T-helper 1 cell treated with Interleukin-12 subunit alpha and Interleukin-12 subunit beta and Interleukin-4 antibody, amounts not matched to agents 30 μg/mL and 1 μg/mL, for 36 hours (primary cell): ENCODE measurements at regions not wholly inside any gene's neighbourhood (a gene's known extent, or its start where the extent isn't known, plus 50 kb on each side); places are given as distances from the start of the nearest gene placed in this dataset.

Experiments used
- H3K27ac Mint-ChIP-seq: one replicate; pipeline ENCODE4 v1.8.0; 2021; ENCODE audit warnings: mild to moderate bottlenecking, mixed read lengths
- H3K27me3 Mint-ChIP-seq: one replicate; pipeline ENCODE4 v1.8.0; 2021; ENCODE audit warnings: low read depth, mixed read lengths
- H3K36me3 Mint-ChIP-seq: one replicate; pipeline ENCODE4 v1.8.0; 2021; ENCODE audit warnings: low read depth, mixed read lengths
- H3K4me1 Mint-ChIP-seq: one replicate; pipeline ENCODE4 v1.8.0; 2021; ENCODE audit warnings: low read depth, mixed read lengths
- H3K4me3 Mint-ChIP-seq: one replicate; pipeline ENCODE4 v1.8.0; 2021; ENCODE audit warnings: mild to moderate bottlenecking, moderate library complexity, mixed read lengths
- H3K9me3 Mint-ChIP-seq: one replicate; pipeline ENCODE4 v1.8.0; 2021; ENCODE audit warnings: mixed read lengths

- Mint-ChIP-seq H3K27ac (no peak overlapping the region), H3K4me3 (no peak overlapping the region), H3K9me3 (no peaks in the 10 kb centered on the region), H3K36me3 (no peaks in the 10 kb centered on the region), H3K4me1 (peaks cover 8% of the 10 kb centered on the region), H3K27me3 (peaks cover 9% of the 10 kb centered on the region)
Observed at GRCh38 chr6:14676977-14677781, 559.6 kb downstream of the CD83 start.

GRCh38 chr6:14681699-14682487 lies 564.0 kb upstream of the JARID2 start:
- H3K27ac Mint-ChIP-seq = no peak overlapping the region
- H3K4me1 Mint-ChIP-seq = peaks cover 2% of the 10 kb centered on the region
- no peaks in the 10 kb centered on the region for H3K9me3 Mint-ChIP-seq
- H3K4me3 Mint-ChIP-seq = no peak overlapping the region
- H3K36me3 Mint-ChIP-seq = no peaks in the 10 kb centered on the region
- H3K27me3 Mint-ChIP-seq = peaks cover 3% of the 10 kb centered on the region

DNA sequence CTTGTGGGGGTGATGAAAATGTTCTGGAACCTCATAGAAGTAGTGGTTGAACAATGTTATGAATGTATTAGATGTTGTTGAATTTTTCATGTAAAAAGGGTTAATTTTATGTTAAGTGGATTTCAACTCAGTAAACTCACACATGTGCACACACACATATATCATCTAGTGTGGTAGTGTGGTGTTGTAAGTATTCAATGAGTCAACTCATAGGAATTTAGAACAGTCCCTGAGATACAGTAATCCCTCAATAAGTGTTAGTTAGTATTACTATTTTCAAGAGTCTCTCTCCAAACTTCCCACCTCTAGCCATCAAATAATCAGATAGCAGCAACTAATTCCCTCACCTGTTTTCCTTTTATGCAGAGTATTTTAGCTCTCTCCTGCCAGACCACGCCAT lies 563.1 kb upstream of the JARID2 start:
- no peak overlapping the region for H3K4me3 Mint-ChIP-seq
- H3K9me3 Mint-ChIP-seq = no peaks in the 10 kb centered on the region
- peaks cover 2% of the 10 kb centered on the region for H3K4me1 Mint-ChIP-seq
- no peaks in the 10 kb centered on the region for H3K36me3 Mint-ChIP-seq
- H3K27me3 Mint-ChIP-seq = no peaks in the 10 kb centered on the region
- H3K27ac Mint-ChIP-seq = no peak overlapping the region

- H3K9me3 Mint-ChIP-seq = no peaks in the 10 kb centered on the region
- H3K4me1 Mint-ChIP-seq = no peaks in the 10 kb centered on the region
- no peak overlapping the region for H3K4me3 Mint-ChIP-seq
- no peak overlapping the region for H3K27ac Mint-ChIP-seq
- no peaks in the 10 kb centered on the region for H3K36me3 Mint-ChIP-seq
- no peaks in the 10 kb centered on the region for H3K27me3 Mint-ChIP-seq
Observed at GRCh38 chr6:14689639-14690038, 556.2 kb upstream of the JARID2 start.

GRCh38 chr6:14690120-14691056 lies 555.5 kb upstream of the JARID2 start:
- Mint-ChIP-seq H3K4me3 (no peak overlapping the region), H3K4me1 (no peaks in the 10 kb centered on the region), H3K27ac (no peak overlapping the region), H3K27me3 (no peaks in the 10 kb centered on the region), H3K9me3 (no peaks in the 10 kb centered on the region), H3K36me3 (no peaks in the 10 kb centered on the region)

DNA sequence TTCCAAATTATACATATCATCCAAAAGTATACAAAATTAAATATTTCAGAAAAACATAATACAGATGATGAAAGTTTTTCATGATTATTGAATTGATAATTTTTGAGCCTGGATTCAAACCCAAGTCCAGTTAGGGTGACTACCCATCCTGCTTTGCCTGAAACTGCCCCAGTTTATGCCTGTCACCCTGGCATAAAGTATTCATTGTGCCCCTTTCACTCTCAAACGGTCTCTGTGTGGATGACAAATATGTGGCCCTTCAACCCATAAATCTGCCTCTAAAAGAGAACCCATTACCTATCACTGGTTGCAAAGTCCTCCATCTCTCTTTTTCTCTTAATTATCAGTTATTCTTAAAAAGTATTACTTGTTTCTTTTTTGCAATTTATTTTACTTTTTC lies 553.7 kb upstream of the JARID2 start:
- H3K4me1 Mint-ChIP-seq = no peaks in the 10 kb centered on the region
- H3K9me3 Mint-ChIP-seq = no peaks in the 10 kb centered on the region
- no peak overlapping the region for H3K4me3 Mint-ChIP-seq
- H3K27me3 Mint-ChIP-seq = peaks cover 4% of the 10 kb centered on the region
- no peak overlapping the region for H3K27ac Mint-ChIP-seq
- H3K36me3 Mint-ChIP-seq = no peaks in the 10 kb centered on the region

DNA sequence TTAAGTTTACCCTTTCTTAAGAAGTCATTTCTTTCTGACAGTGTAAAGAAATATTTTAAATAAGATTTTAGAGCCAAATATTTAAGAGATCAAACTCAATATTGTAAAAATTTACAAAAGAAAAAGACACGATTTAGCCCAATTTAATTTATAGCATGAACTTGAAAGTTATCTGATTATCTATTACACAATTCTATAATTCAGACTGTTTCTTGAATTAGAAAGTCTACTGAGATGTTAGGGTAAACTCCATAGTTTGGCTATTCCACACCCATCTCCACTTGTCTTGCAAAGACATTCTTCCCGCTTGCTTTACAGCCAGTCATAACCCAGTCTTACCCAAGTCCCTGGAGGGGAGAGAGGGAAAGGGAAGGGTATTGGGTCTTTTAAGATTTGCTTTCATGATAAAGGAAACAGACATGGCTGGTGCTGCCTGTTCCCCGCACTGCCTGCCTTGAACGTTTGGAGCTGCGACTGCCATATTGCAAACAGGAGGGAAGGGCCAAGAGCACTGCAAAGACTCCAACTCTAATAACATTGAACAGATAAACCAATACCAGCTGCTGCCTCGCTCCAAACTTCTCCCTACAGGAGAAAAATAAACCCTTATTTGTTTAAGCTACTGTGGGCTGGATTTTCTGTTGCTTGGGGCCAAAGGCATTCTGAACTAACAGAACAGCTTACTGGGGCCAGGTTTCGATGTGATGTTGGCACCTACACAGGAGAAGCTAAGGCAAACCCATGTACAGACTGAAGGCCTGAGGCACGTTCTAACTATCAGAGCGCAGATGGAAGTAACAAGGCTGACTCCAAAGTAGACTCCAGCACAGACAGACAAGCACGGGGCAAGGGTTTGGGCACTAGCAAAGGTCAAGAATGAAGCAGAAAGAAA lies 552.3 kb upstream of the JARID2 start:
- Mint-ChIP-seq H3K4me1 (no peaks in the 10 kb centered on the region), H3K27ac (no peak overlapping the region), H3K4me3 (no peak overlapping the region), H3K27me3 (peaks cover 4% of the 10 kb centered on the region), H3K9me3 (no peaks in the 10 kb centered on the region), H3K36me3 (no peaks in the 10 kb centered on the region)

- no peaks in the 10 kb centered on the region for H3K36me3 Mint-ChIP-seq
- H3K27ac Mint-ChIP-seq = no peak overlapping the region
- H3K9me3 Mint-ChIP-seq = peaks cover under 1% of the 10 kb centered on the region
- no peak overlapping the region for H3K4me3 Mint-ChIP-seq
- H3K27me3 Mint-ChIP-seq = peaks cover 4% of the 10 kb centered on the region
- H3K4me1 Mint-ChIP-seq = no peaks in the 10 kb centered on the region
Observed at GRCh38 chr6:14694308-14694707, 551.6 kb upstream of the JARID2 start.

- Mint-ChIP-seq H3K27me3 (peaks cover 4% of the 10 kb centered on the region), H3K4me3 (no peak overlapping the region), H3K27ac (no peak overlapping the region), H3K9me3 (peaks cover 14% of the 10 kb centered on the region), H3K36me3 (no peaks in the 10 kb centered on the region), H3K4me1 (no peaks in the 10 kb centered on the region)
Observed at GRCh38 chr6:14695579-14695978, 550.3 kb upstream of the JARID2 start.

- Mint-ChIP-seq H3K36me3 (no peaks in the 10 kb centered on the region), H3K27me3 (peaks cover 4% of the 10 kb centered on the region), H3K9me3 (peaks cover 19% of the 10 kb centered on the region), H3K27ac (no peak overlapping the region), H3K4me3 (no peak overlapping the region), H3K4me1 (no peaks in the 10 kb centered on the region)
Observed at GRCh38 chr6:14696367-14696766, 549.5 kb upstream of the JARID2 start.

DNA sequence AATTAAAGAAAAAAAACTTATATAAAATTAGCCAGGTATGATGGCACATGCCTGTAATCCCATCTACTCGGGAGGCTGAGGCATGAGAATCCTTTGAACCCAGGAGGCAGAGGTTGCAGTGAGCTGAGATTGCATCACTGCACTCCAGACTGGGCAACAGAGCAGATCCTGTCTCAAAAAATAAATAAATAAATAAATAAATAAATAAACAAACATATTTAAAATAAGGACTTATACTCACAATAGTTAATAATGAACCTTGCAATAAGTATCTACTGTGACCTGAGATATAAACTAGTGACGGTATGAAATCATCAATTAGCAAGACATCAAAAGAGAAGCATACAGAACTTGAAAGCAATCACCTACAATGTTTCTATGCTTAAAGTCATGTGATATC lies 548.4 kb upstream of the JARID2 start:
- Mint-ChIP-seq H3K4me1 (no peaks in the 10 kb centered on the region), H3K27me3 (peaks cover 4% of the 10 kb centered on the region), H3K4me3 (no peak overlapping the region), H3K27ac (no peak overlapping the region), H3K9me3 (peaks cover 19% of the 10 kb centered on the region), H3K36me3 (no peaks in the 10 kb centered on the region)

GRCh38 chr6:14699803-14700601 lies 545.9 kb upstream of the JARID2 start:
- no peak overlapping the region for H3K4me3 Mint-ChIP-seq
- peaks cover 8% of the 10 kb centered on the region for H3K27me3 Mint-ChIP-seq
- peaks cover 2% of the 10 kb centered on the region for H3K36me3 Mint-ChIP-seq
- H3K4me1 Mint-ChIP-seq = no peaks in the 10 kb centered on the region
- H3K9me3 Mint-ChIP-seq = peaks cover 19% of the 10 kb centered on the region
- H3K27ac Mint-ChIP-seq = no peak overlapping the region

DNA sequence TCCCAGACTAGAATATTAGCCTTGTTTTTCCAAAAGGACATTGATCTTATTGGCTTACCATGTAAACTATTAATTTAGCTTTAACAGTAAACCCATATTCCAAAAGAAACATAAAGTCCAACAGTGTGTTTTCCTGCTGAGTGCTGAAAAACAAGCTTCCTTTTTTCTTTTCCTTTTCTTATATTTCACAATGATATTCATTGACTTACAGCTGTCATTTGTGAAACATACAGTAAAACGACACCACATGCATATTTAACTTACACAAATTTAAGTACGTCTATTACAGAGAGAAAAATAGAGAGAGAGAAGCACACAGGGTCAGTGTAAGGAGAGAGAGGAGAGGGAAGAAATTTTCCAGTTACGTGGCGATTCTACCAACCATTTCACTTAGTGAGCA lies 543.9 kb upstream of the JARID2 start:
- Mint-ChIP-seq H3K4me1 (peaks cover 4% of the 10 kb centered on the region), H3K4me3 (no peak overlapping the region), H3K27ac (no peak overlapping the region), H3K27me3 (peaks cover 5% of the 10 kb centered on the region), H3K36me3 (peaks cover 2% of the 10 kb centered on the region), H3K9me3 (peaks cover 19% of the 10 kb centered on the region)
